GM12878 (cell line): ENCODE measurements at regions not wholly inside any gene's neighbourhood (a gene's known extent, or its start where the extent isn't known, plus 50 kb on each side); places are given as distances from the start of the nearest gene placed in this dataset.

ENCODE experiments used
- ATAC-seq: fragments of 200-7000 bp; cut with Tn5 transposase; 3 replicates; pipeline ENCODE4 v1.9.1; 2020; ENCODE audit warnings: mild to moderate bottlenecking, moderate library complexity
- BruUV-seq: library from RNA; stranded (reverse); fragments of 400-500 nt; replicated peaks from 2 replicates; lab custom pipeline; 2021; lab: Mats Ljungman, UMichigan
- CTCF ChIA-PET: fragments of 300-600 bp; sonication (Branson Sonifier 250); formaldehyde crosslinking; extraction: SDS; loops from one replicate; lab custom pipeline; 2021; ENCODE audit warnings: inconsistent platforms; lab: Yijun Ruan, JAX
- POLR2A ChIA-PET: fragments of 350-600 bp; formaldehyde crosslinking; extraction: SDS; loops from one replicate; lab custom pipeline; 2021; ENCODE audit warnings: inconsistent platforms; lab: Charles Lee
- RAD21 ChIA-PET: fragments of 300-600 bp; sonication (Branson Sonifier 250); formaldehyde crosslinking; loops from one replicate; lab custom pipeline; 2023; ENCODE audit warnings: antibody characterized with exemption; ENCODE audit not compliant: unreplicated experiment; lab: Charles Lee
- SMC1A ChIA-PET: fragments of 300-600 bp; sonication (Branson Sonifier 250); formaldehyde crosslinking; loops from one replicate; lab custom pipeline; 2023; ENCODE audit not compliant: unreplicated experiment, uncharacterized antibody; lab: Charles Lee
- DNase-seq: peaks from one replicate; pipeline ENCODE4 v3.0.0-alpha.2; 2011; ENCODE audit warnings: low read depth, low spot score
- FAIRE-seq: peaks from 3 replicates; lab custom pipeline; 2011; peaks lifted over from hg19 to GRCh38; lab: Jason Lieb, UNC
- H2AFZ ChIP-seq: 2 replicates; pipeline ENCODE4 v1.6.0; 2011; ENCODE audit warnings: low read depth, low read length, control low read depth; ENCODE audit not compliant: control insufficient read depth
- H3K27ac ChIP-seq: 2 replicates; pipeline ENCODE4 v1.5.1; 2011; ENCODE audit warnings: control low read depth; ENCODE audit not compliant: control insufficient read depth, insufficient read depth
- H3K27me3 ChIP-seq, 2 experiments: replicated peaks in 1 of 2; 2 replicates each; pipeline versions ENCODE4 v1.6.0 to v1.6.1; 2011; ENCODE audit warnings: low read length in 1 of 2; ENCODE audit not compliant: control insufficient read depth in 2 of 2, insufficient read depth in 2 of 2
- H3K36me3 ChIP-seq, 2 experiments: 2 replicates each; pipeline ENCODE4 v1.5.1; 2011; ENCODE audit warnings: low read length in 1 of 2; ENCODE audit not compliant: control insufficient read depth in 2 of 2, insufficient read depth in 2 of 2
- H3K4me1 ChIP-seq: 2 replicates; pipeline ENCODE4 v1.6.1; 2011; ENCODE audit warnings: mild to moderate bottlenecking, low read length, moderate library complexity, mixed read lengths; ENCODE audit not compliant: control insufficient read depth, insufficient read depth
- H3K4me2 ChIP-seq: 2 replicates; pipeline ENCODE4 v1.6.0; 2011; ENCODE audit warnings: control low read depth; ENCODE audit not compliant: control insufficient read depth, insufficient read depth
- H3K4me3 ChIP-seq: fragments of 200-600 bp; sonication (generic); 2 replicates; pipeline ENCODE4 v1.5.1; 2016
- H3K79me2 ChIP-seq: 2 replicates; pipeline ENCODE4 v1.6.0; 2011; ENCODE audit warnings: low read length; ENCODE audit not compliant: control insufficient read depth, insufficient read depth
- H3K9ac ChIP-seq: 2 replicates; pipeline ENCODE4 v1.8.0; 2011; ENCODE audit warnings: low read length, control low read depth, mixed read lengths; ENCODE audit not compliant: control insufficient read depth, insufficient read depth
- H3K9me3 ChIP-seq: replicated peaks from 3 replicates; pipeline ENCODE4 v1.5.1; 2011; ENCODE audit warnings: mild to moderate bottlenecking, low read length; ENCODE audit not compliant: control insufficient read depth, insufficient read depth
- H4K20me1 ChIP-seq: 2 replicates; pipeline ENCODE4 v1.6.0; 2011; ENCODE audit not compliant: control insufficient read depth, insufficient read depth
- CEBPZ ChIP-seq: fragments of 150-350 bp; IDR thresholded peaks from 2 replicates; pipeline ENCODE4 v1.6.1; 2016; ENCODE audit warnings: low read depth, low read length
- CTCF ChIP-seq, 3 experiments: IDR thresholded peaks in 2 of 3; conservative IDR thresholded peaks in 1 of 3; 2 replicates each; pipeline ENCODE4 v1.5.1; 2011; ENCODE audit warnings: low read depth in 3 of 3, low read length in 3 of 3, mild to moderate bottlenecking in 3 of 3, control low read depth in 2 of 3, moderate library complexity in 2 of 3, inconsistent platforms in 1 of 3, mixed read lengths in 1 of 3; ENCODE audit not compliant: control insufficient read depth in 2 of 3, insufficient read depth in 1 of 3; ENCODE audit errors: extremely low read depth in 1 of 3
- EED ChIP-seq: sonication (generic); IDR thresholded peaks from 2 replicates; pipeline ENCODE4 v1.6.1; 2016; ENCODE audit warnings: antibody characterized with exemption, low read depth
- RAD21 ChIP-seq: IDR thresholded peaks from 2 replicates; pipeline ENCODE4 v1.6.1; 2011; ENCODE audit warnings: mild to moderate bottlenecking, low read depth, low read length, moderate library complexity; ENCODE audit not compliant: insufficient read depth
- RUNX3 ChIP-seq: IDR thresholded peaks from 2 replicates; pipeline ENCODE4 v1.6.1; 2012; ENCODE audit warnings: low read length, inconsistent platforms
- ZBTB11 ChIP-seq: fragments of 450-650 bp; formaldehyde crosslinking; IDR thresholded peaks from 2 replicates; pipeline ENCODE4 v1.5.0; 2022; ENCODE audit warnings: mild to moderate bottlenecking, missing genetic modification characterization
- WGBS: methylation state at CpG from one replicate; pipeline ENCODE4 v1.1.6; 2016; ENCODE audit warnings: low lambda C conversion rate; ENCODE audit not compliant: insufficient replicate concordance, insufficient coverage; ENCODE audit errors: missing lambda C conversion rate; 5-methylcytosine and 5-hydroxymethylcytosine counted together
- in situ Hi-C: fragments of 300-500 bp; cut with MboI; formaldehyde crosslinking; loops from 9 replicates; pipeline ENCODE4 v1.14.3; 2018; ENCODE audit warnings: mixed read lengths
- intact Hi-C: fragments of 100-400 bp; cut with micrococcal nuclease; formaldehyde crosslinking; loops from one replicate; pipeline ENCODE4 v1.14.2; 2022; ENCODE audit not compliant: unreplicated experiment

- intact Hi-C loops (no loop called here), in situ Hi-C loops (no loop called here)
- H3K79me2 ChIP-seq = no peaks in the 10 kb centered on the region
- no peaks in the 10 kb centered on the region for H4K20me1 ChIP-seq
- no peak overlapping the region for H3K9ac ChIP-seq
- BruUV-seq = no TSS peak
- H3K27me3 ChIP-seq = no peaks in the 10 kb centered on the region
- CTCF ChIA-PET = no interaction called here
- no peaks in the 10 kb centered on the region for H3K9me3 ChIP-seq
- RAD21 ChIA-PET = interaction anchor here (1.1 to 2.3 kb wide), 2 partner anchors 19 to 252 kb away, joined by 3 to 7 read pairs; no protein-coding TSS in a partner anchor
- FAIRE-seq (no peak), DNase-seq (no peak), ATAC-seq (no peak; the same call in 1 of the 3 replicates)
- H3K4me3 ChIP-seq = no peak overlapping the region
- SMC1A ChIA-PET = no interaction called here
- H3K4me1 ChIP-seq = no peaks in the 10 kb centered on the region
- H2AFZ ChIP-seq = no peak overlapping the region
- H3K4me2 ChIP-seq = no peak overlapping the region
- POLR2A ChIA-PET = interaction anchor here (0.5 kb wide), 1 partner anchor 194 kb away, joined by 3 read pairs; no protein-coding TSS in a partner anchor
- no peaks in the 10 kb centered on the region for H3K36me3 ChIP-seq
- no peak overlapping the region for H3K27ac ChIP-seq
- WGBS = 18% methylated on average over 15 of the region's 15 CpGs
- TF ChIP-seq RAD21 = peak; percentile 31; the same call in 1 of the 2 replicates
- TF ChIP-seq EED = no peak
- peak in 2 of 3 experiments; percentile 18 to 33; a peak in 2 of 6 replicates for TF ChIP-seq CTCF (IDR thresholded peaks at IDR 0.05 in 2 of 3, conservative IDR thresholded peaks at IDR 0.05 in 1 of 3; ENCODE audit: control insufficient read depth in 2 of 3, extremely low read depth in 1 of 3, insufficient read depth in 1 of 3, low read depth in 3 of 3, low read length in 3 of 3)
Measured at GRCh38 chr19:13610039-13610691, 103.9 kb upstream of the CACNA1A start.

- Histone ChIP-seq H3K4me1 (no peaks in the 10 kb centered on the region), H3K9me3 (no peaks in the 10 kb centered on the region), H2AFZ (no peak overlapping the region), H3K27me3 (no peaks in the 10 kb centered on the region), H3K4me3 (no peak overlapping the region), H3K4me2 (no peak overlapping the region), H3K9ac (no peak overlapping the region), H3K79me2 (no peaks in the 10 kb centered on the region), H3K36me3 (no peaks in the 10 kb centered on the region), H3K27ac (no peak overlapping the region), H4K20me1 (no peaks in the 10 kb centered on the region)
- DNase-seq (no peak), FAIRE-seq (no peak), ATAC-seq (no peak)
- ChIA-PET POLR2A (no interaction called here), RAD21 (interaction anchor here (1.2 to 1.4 kb wide), 2 partner anchors 17 to 256 kb away, joined by 3 to 4 read pairs; no protein-coding TSS in a partner anchor), CTCF (interaction anchor here (0.8 kb wide), 1 partner anchor 21 kb away, joined by 3 read pairs; no protein-coding TSS in a partner anchor), SMC1A (no interaction called here)
- BruUV-seq = no TSS peak
- in situ Hi-C loops = loop anchor here (10.0 kb wide), 1 partner anchor 119 kb away; no protein-coding TSS in a partner anchor
- intact Hi-C loops = no loop called here
- WGBS = 49% methylated on average over 13 of the region's 13 CpGs
- TF ChIP-seq ZBTB11 (CRISPR knock-in tag) = no peak
- no peak for TF ChIP-seq RUNX3
- no peak for TF ChIP-seq CEBPZ
Measured at GRCh38 chr19:13606156-13606555, 99.9 kb upstream of the CACNA1A start.
